ENCODE measurements at regions not wholly inside any gene's neighbourhood (a gene's known extent, or its start where the extent isn't known, plus 50 kb on each side); places are given as distances from the start of the nearest gene placed in this dataset.

- peaks cover 24 to 31% of the 10 kb centered on the region in 2 donors for H3K4me1 ChIP-seq
Observed at GRCh38 chr5:61620699-61621182, 288.7 kb downstream of the ZSWIM6 start.

GRCh38 chr5:61621202-61621650 is 289.2 kb downstream of the ZSWIM6 start:
- peaks cover 24 to 35% of the 10 kb centered on the region in 2 donors for H3K4me1 ChIP-seq
- no peaks in the 10 kb centered on the region for H3K36me3 ChIP-seq
- ATAC-seq (no peak), DNase-seq (no peak)
- in situ Hi-C loops (cut with MboI; ENCODE audit: low sequenced_read_pairs in 4 of 4), result no loop called here
- intact Hi-C loops (cut with DNase I; ENCODE audit: low total_unique reads), result no loop called here
- H3K27me3 ChIP-seq, result no peaks in the 10 kb centered on the region
- TF ChIP-seq POLR2A (IDR thresholded peaks at IDR 0.05) (no peak), CTCF (IDR thresholded peaks at IDR 0.05 in 4 of 5, conservative IDR thresholded peaks at IDR 0.05 in 1 of 5) (no peak)
- peak overlapping the region in 2 of 4 donors; percentile 55 to 64 for H3K27ac ChIP-seq
- H3K4me3 ChIP-seq, result no peak overlapping the region
- H3K9me3 ChIP-seq, result no peaks in the 10 kb centered on the region

More at GRCh38 chr5:61620699-61621182, 288.7 kb downstream of the ZSWIM6 start:
- DNase-seq (no peak), ATAC-seq (peak; percentile 53 to 86)
- intact Hi-C loops (cut with DNase I; ENCODE audit: low total_unique reads), result no loop called here
- Histone ChIP-seq H3K4me3 (no peak overlapping the region), H3K27me3 (no peaks in the 10 kb centered on the region), H3K9me3 (no peaks in the 10 kb centered on the region), H3K27ac (peak overlapping the region in 3 of 4 donors; percentile 47 to 64 (median 55)), H3K36me3 (no peaks in the 10 kb centered on the region)
- in situ Hi-C loops (cut with MboI; ENCODE audit: low sequenced_read_pairs in 4 of 4), result no loop called here
- TF ChIP-seq CTCF (IDR thresholded peaks at IDR 0.05 in 4 of 5, conservative IDR thresholded peaks at IDR 0.05 in 1 of 5) (no peak), POLR2A (IDR thresholded peaks at IDR 0.05) (no peak)

GRCh38 chr5:61622156-61622555 is 290.1 kb downstream of the ZSWIM6 start:
- no peaks in the 10 kb centered on the region for H3K36me3 ChIP-seq

GRCh38 chr5:61623401-61624069 is 291.5 kb downstream of the ZSWIM6 start:
- no peak for TF ChIP-seq CTCF (IDR thresholded peaks at IDR 0.05 in 4 of 5, conservative IDR thresholded peaks at IDR 0.05 in 1 of 5)
- Histone ChIP-seq H3K27me3 (no peaks in the 10 kb centered on the region), H3K36me3 (no peaks in the 10 kb centered on the region), H3K4me3 (no peak overlapping the region), H3K27ac (no peak overlapping the region), H3K4me1 (peaks cover 24 to 37% of the 10 kb centered on the region in 2 donors), H3K9me3 (no peaks in the 10 kb centered on the region)
- DNase-seq, result no peak
- intact Hi-C loops (cut with DNase I; ENCODE audit: low total_unique reads), result loop anchor here (2.0 kb wide), 1 partner anchor 291 kb away; the partner anchor contains the start of gene ZSWIM6
- no peak for ATAC-seq
- in situ Hi-C loops (cut with MboI; ENCODE audit: low sequenced_read_pairs in 4 of 4), result no loop called here

More at GRCh38 chr5:61622156-61622555, 290.1 kb downstream of the ZSWIM6 start:
- intact Hi-C loops (cut with DNase I; ENCODE audit: low total_unique reads) (no loop called here), in situ Hi-C loops (cut with MboI; ENCODE audit: low sequenced_read_pairs in 4 of 4) (no loop called here)
- no peak overlapping the region for H3K27ac ChIP-seq
- DNase-seq, result no peak
- no peaks in the 10 kb centered on the region for H3K9me3 ChIP-seq
- peaks cover 24 to 37% of the 10 kb centered on the region in 2 donors for H3K4me1 ChIP-seq
- H3K4me3 ChIP-seq, result no peak overlapping the region
- TF ChIP-seq POLR2A (IDR thresholded peaks at IDR 0.05) (no peak), CTCF (IDR thresholded peaks at IDR 0.05 in 4 of 5, conservative IDR thresholded peaks at IDR 0.05 in 1 of 5) (no peak)
- ATAC-seq, result no peak
- no peaks in the 10 kb centered on the region for H3K27me3 ChIP-seq

All from gastrocnemius medialis (tissue), 4 donors.